Activated CD4-positive, alpha-beta T cell treated with anti-CD3 and anti-CD28 coated beads, Interleukin-2, amount 10 ng/mL, durations not matched to agents 7 days and 5 days (primary cell): ENCODE measurements at regions not wholly inside any gene's neighbourhood (a gene's known extent, or its start where the extent isn't known, plus 50 kb on each side); places are given as distances from the start of the nearest gene placed in this dataset.

ENCODE experiments used
- CTCF ChIA-PET: fragments of 350-600 bp; sonication (Branson Sonifier 250); formaldehyde crosslinking; loops from one replicate; lab custom pipeline; 2021; ENCODE audit warnings: antibody characterized with exemption; lab: Charles Lee
- POLR2A ChIA-PET: fragments of 350-600 bp; sonication (Branson Sonifier 250); formaldehyde crosslinking; loops from one replicate; lab custom pipeline; 2021; ENCODE audit warnings: antibody characterized with exemption; lab: Charles Lee
- DNase-seq: peaks from one replicate; pipeline ENCODE4 v3.0.0-alpha.2; 2020
- H3K27ac Mint-ChIP-seq: one replicate; pipeline ENCODE4 v1.8.0; 2021; ENCODE audit warnings: mild to moderate bottlenecking, moderate library complexity, mixed read lengths
- H3K27me3 Mint-ChIP-seq: one replicate; pipeline ENCODE4 v1.8.0; 2021; ENCODE audit warnings: mixed read lengths
- H3K36me3 Mint-ChIP-seq: one replicate; pipeline ENCODE4 v1.8.0; 2021; ENCODE audit warnings: low read depth, mixed read lengths
- H3K4me1 Mint-ChIP-seq: one replicate; pipeline ENCODE4 v1.8.0; 2021; ENCODE audit warnings: mixed read lengths
- H3K4me3 Mint-ChIP-seq: one replicate; pipeline ENCODE4 v1.8.0; 2021; ENCODE audit warnings: mild to moderate bottlenecking, moderate library complexity, mixed read lengths
- H3K9me3 Mint-ChIP-seq: one replicate; pipeline ENCODE4 v1.8.0; 2021; ENCODE audit warnings: mixed read lengths

DNA sequence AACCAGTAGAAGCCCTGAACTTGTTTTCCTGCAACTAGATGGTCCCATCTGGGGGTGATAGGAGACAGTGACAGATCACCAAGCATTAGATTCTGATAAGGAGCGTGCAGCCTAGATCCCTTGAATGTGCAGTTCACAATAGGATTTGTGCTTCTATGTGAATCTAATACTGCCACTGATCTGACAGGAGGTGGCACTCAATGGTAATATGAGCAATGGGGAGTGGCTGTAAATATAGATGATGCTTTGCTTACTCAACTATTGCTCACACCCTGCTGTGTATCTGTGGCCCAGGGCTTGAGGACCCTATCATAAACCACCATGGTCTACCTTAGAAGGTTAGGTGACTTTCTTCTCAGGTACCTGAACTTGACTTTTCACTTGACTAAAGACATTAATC, 417.1 kb upstream of the ARHGEF26 start:
- ChIA-PET CTCF (no interaction called here), POLR2A (no interaction called here)
- DNase-seq, result no peak
- no peak overlapping the region for H3K4me3 Mint-ChIP-seq
- no peaks in the 10 kb centered on the region for H3K9me3 Mint-ChIP-seq
- H3K27ac Mint-ChIP-seq, result no peak overlapping the region
- peaks cover 7% of the 10 kb centered on the region for H3K27me3 Mint-ChIP-seq
- no peaks in the 10 kb centered on the region for H3K4me1 Mint-ChIP-seq
- no peaks in the 10 kb centered on the region for H3K36me3 Mint-ChIP-seq

- Mint-ChIP-seq H3K4me3 (no peak overlapping the region), H3K27ac (no peak overlapping the region), H3K27me3 (peaks cover 15% of the 10 kb centered on the region), H3K9me3 (no peaks in the 10 kb centered on the region), H3K4me1 (no peaks in the 10 kb centered on the region), H3K36me3 (no peaks in the 10 kb centered on the region)
- no peak for DNase-seq
- ChIA-PET CTCF (no interaction called here), POLR2A (no interaction called here)
These were observed 414.5 kb upstream of the ARHGEF26 start for GRCh38 chr3:153706706-153707105.

DNA sequence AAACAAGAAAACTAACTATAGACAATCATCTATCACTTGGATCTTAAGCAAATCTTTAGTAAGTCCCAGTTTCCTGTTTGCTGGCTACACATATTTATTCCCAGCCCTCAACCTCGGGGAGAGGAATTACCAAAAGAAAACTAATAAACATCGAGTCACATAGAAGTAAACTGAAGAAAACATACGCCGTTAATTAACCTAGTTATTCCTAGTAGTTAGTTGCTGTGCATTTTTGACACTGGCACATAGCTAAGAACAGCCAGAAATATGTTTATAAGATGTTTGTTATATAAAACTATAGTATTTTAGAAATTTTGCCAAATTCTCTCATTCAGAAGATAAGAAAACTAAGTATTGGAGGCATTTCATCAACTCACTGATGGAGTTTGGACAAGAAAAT, 407.2 kb upstream of the ARHGEF26 start:
- H3K4me1 Mint-ChIP-seq, result no peaks in the 10 kb centered on the region
- H3K4me3 Mint-ChIP-seq, result no peak overlapping the region
- no peaks in the 10 kb centered on the region for H3K9me3 Mint-ChIP-seq
- H3K36me3 Mint-ChIP-seq, result no peaks in the 10 kb centered on the region
- H3K27me3 Mint-ChIP-seq, result peaks cover 14% of the 10 kb centered on the region
- ChIA-PET POLR2A (no interaction called here), CTCF (no interaction called here)
- no peak for DNase-seq
- no peak overlapping the region for H3K27ac Mint-ChIP-seq

DNA sequence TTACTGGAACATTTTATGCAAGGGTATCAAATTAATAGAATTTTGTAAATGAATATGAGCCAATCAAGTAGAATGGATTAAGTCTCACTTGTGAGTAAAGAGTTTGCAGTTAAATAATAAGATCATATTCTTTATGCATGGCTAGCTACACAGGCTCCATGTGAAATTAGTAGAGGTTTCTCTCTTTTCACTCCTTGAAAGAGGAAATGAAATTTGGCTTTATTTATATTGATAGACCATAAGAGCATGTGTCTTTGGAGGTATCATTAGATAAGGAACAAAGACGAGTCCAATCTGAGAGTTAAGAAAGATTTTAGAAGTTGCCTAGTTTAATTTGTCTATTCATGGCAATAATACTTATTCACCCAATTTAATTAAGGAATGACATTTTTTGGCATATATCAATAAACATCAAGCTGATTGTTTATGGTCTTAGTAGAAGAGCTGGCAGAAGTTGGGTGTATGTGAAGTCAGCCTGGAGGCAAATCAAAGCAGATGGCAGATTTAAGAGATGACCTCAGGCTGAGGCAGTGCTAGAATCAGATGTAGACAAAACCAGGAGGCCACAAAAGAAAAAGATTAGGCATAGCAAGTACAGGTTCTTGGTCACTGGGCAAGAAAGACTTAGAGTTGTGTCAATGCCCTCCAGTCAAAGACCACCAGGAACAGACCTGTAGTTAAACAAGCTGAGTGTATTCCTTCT, 406.5 kb upstream of the ARHGEF26 start:
- peaks cover 10% of the 10 kb centered on the region for H3K27me3 Mint-ChIP-seq

GRCh38 chr3:153722157-153722556, 399.0 kb upstream of the ARHGEF26 start:
- no peak overlapping the region for H3K4me3 Mint-ChIP-seq
- ChIA-PET CTCF (no interaction called here), POLR2A (no interaction called here)
- H3K9me3 Mint-ChIP-seq, result no peaks in the 10 kb centered on the region
- H3K4me1 Mint-ChIP-seq, result no peaks in the 10 kb centered on the region
- no peak for DNase-seq
- H3K36me3 Mint-ChIP-seq, result no peaks in the 10 kb centered on the region
- H3K27ac Mint-ChIP-seq, result no peak overlapping the region
- H3K27me3 Mint-ChIP-seq, result no peaks in the 10 kb centered on the region

More for the DNA sequence above, 406.5 kb upstream of the ARHGEF26 start:
- POLR2A ChIA-PET, result no interaction called here
- no peaks in the 10 kb centered on the region for H3K36me3 Mint-ChIP-seq
- no peaks in the 10 kb centered on the region for H3K9me3 Mint-ChIP-seq
- CTCF ChIA-PET, result no interaction called here
- no peaks in the 10 kb centered on the region for H3K4me1 Mint-ChIP-seq
- DNase-seq, result no peak
- H3K27ac Mint-ChIP-seq, result no peak overlapping the region
- H3K4me3 Mint-ChIP-seq, result no peak overlapping the region

DNA sequence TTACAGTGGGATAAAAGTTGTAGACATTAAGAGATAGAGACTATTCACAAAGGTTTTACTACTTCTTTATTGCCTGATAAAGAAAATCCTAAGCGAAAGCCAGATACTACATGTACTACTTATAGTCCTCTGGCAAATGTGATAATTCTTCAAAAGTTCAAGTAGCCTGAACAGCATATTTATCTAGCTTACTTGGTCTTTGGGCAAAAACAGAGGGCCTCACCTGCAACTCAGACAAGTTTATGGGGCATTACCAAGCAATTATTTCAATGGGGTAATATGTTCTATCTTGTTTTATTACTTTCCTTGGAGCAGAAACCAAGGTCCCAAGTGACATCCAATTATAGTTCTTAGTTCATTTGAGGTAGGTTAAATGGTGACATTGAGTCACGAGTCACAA, 390.1 kb upstream of the ARHGEF26 start:
- no peak overlapping the region for H3K27ac Mint-ChIP-seq
- CTCF ChIA-PET, result no interaction called here

GRCh38 chr3:153734777-153735551, 386.2 kb upstream of the ARHGEF26 start:
- CTCF ChIA-PET, result interaction anchor here (0.6 kb wide), 1 partner anchor 18 kb away, joined by 3 read pairs; no protein-coding TSS in a partner anchor
- Mint-ChIP-seq H3K4me3 (no peak overlapping the region), H3K4me1 (no peaks in the 10 kb centered on the region), H3K27ac (no peak overlapping the region), H3K27me3 (no peaks in the 10 kb centered on the region), H3K36me3 (no peaks in the 10 kb centered on the region), H3K9me3 (peaks cover 11% of the 10 kb centered on the region)
- no peak for DNase-seq
- POLR2A ChIA-PET, result no interaction called here

More for the DNA sequence above, 390.1 kb upstream of the ARHGEF26 start:
- no peaks in the 10 kb centered on the region for H3K4me1 Mint-ChIP-seq
- H3K27me3 Mint-ChIP-seq, result peaks cover 5% of the 10 kb centered on the region
- POLR2A ChIA-PET, result no interaction called here
- H3K4me3 Mint-ChIP-seq, result no peak overlapping the region
- no peak for DNase-seq
- no peaks in the 10 kb centered on the region for H3K36me3 Mint-ChIP-seq
- H3K9me3 Mint-ChIP-seq, result peaks cover 8% of the 10 kb centered on the region

DNA sequence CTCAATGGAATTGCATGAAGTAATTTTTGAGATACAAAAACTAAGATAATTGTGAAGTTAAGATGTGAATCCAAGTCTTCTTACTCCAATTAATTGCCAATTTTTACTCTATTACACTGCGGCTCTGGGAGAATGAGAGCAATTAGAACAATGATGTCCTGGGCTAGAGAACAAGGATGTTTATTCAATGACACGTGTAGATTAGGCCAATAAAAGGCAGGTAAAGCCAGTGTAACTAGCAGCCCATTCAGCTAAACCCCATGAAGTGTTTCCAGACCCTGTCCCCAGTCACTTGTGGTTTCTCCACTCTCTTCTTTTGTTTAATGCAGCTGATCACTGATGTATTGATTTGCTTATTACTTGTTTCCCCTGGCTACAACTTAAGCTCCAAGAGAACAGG, 381.1 kb upstream of the ARHGEF26 start:
- Mint-ChIP-seq H3K27me3 (no peaks in the 10 kb centered on the region), H3K4me3 (no peak overlapping the region), H3K9me3 (peaks cover 2% of the 10 kb centered on the region), H3K4me1 (no peaks in the 10 kb centered on the region), H3K36me3 (no peaks in the 10 kb centered on the region), H3K27ac (no peak overlapping the region)
- DNase-seq, result no peak
- ChIA-PET POLR2A (no interaction called here), CTCF (no interaction called here)

DNA sequence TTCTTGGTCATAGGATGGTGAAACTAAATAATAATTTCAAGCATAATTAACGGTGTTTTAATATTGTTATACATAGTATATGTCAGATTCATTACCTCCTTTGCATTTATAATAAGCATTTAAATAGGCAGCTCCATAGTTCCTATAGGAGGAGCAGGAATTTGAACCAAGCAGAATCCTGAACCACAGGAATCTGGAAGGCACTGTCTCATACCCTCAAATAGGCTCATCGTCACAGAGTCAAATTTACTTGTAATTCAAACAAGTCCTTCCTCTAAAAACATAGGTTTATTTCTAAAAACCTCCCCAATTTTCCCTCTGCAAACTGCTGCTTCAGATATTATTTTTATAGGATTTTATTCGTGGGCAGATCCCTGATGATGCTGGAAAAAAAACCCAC, 376.3 kb upstream of the ARHGEF26 start:
- H3K4me1 Mint-ChIP-seq, result no peaks in the 10 kb centered on the region
- H3K9me3 Mint-ChIP-seq, result no peaks in the 10 kb centered on the region
- H3K27ac Mint-ChIP-seq, result no peak overlapping the region
- no peak for DNase-seq
- no peak overlapping the region for H3K4me3 Mint-ChIP-seq
- CTCF ChIA-PET, result no interaction called here
- POLR2A ChIA-PET, result no interaction called here
- peaks cover 2% of the 10 kb centered on the region for H3K27me3 Mint-ChIP-seq
- no peaks in the 10 kb centered on the region for H3K36me3 Mint-ChIP-seq

GRCh38 chr3:153746211-153746610, 375.0 kb upstream of the ARHGEF26 start:
- POLR2A ChIA-PET, result no interaction called here
- Mint-ChIP-seq H3K36me3 (no peaks in the 10 kb centered on the region), H3K27me3 (peaks cover 2% of the 10 kb centered on the region), H3K9me3 (no peaks in the 10 kb centered on the region), H3K4me1 (no peaks in the 10 kb centered on the region), H3K27ac (no peak overlapping the region), H3K4me3 (no peak overlapping the region)
- no peak for DNase-seq
- CTCF ChIA-PET, result no interaction called here

GRCh38 chr3:153749070-153749610, 372.1 kb upstream of the ARHGEF26 start:
- H3K4me3 Mint-ChIP-seq, result no peak overlapping the region
- no peak for DNase-seq
- H3K27ac Mint-ChIP-seq, result no peak overlapping the region
- no peaks in the 10 kb centered on the region for H3K36me3 Mint-ChIP-seq
- H3K9me3 Mint-ChIP-seq, result no peaks in the 10 kb centered on the region
- peaks cover 2% of the 10 kb centered on the region for H3K27me3 Mint-ChIP-seq
- ChIA-PET POLR2A (no interaction called here), CTCF (no interaction called here)
- H3K4me1 Mint-ChIP-seq, result no peaks in the 10 kb centered on the region

GRCh38 chr3:153752405-153753027, 368.7 kb upstream of the ARHGEF26 start:
- POLR2A ChIA-PET, result no interaction called here
- Mint-ChIP-seq H3K27me3 (no peaks in the 10 kb centered on the region), H3K27ac (no peak overlapping the region), H3K9me3 (peaks cover 4% of the 10 kb centered on the region), H3K4me1 (no peaks in the 10 kb centered on the region), H3K4me3 (no peak overlapping the region), H3K36me3 (no peaks in the 10 kb centered on the region)
- CTCF ChIA-PET, result no interaction called here
- no peak for DNase-seq

DNA sequence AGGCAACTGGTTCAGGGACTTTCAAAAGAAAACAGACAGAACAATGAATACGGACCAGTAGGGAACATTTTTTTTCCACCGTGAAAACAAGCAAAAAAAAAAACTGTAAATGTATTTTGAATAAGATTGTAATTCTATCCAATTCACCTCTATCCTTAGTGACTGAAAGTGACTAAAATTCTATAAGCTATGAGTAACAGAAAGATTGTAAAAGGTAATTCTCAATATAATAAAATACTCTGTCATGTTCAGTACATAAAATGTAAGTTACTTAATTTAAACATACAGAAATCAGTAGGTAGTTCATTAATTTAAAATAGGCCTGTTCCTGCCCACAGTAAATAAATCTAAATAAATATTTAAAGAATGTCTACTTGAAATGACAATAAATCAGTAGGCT, 368.2 kb upstream of the ARHGEF26 start:
- no peak overlapping the region for H3K27ac Mint-ChIP-seq
- H3K27me3 Mint-ChIP-seq, result no peaks in the 10 kb centered on the region
- no peak overlapping the region for H3K4me3 Mint-ChIP-seq
- ChIA-PET POLR2A (no interaction called here), CTCF (interaction anchor here (1.2 kb wide), 1 partner anchor 17 kb away, joined by 3 read pairs; no protein-coding TSS in a partner anchor)
- DNase-seq, result no peak
- no peaks in the 10 kb centered on the region for H3K36me3 Mint-ChIP-seq
- peaks cover 4% of the 10 kb centered on the region for H3K9me3 Mint-ChIP-seq
- H3K4me1 Mint-ChIP-seq, result no peaks in the 10 kb centered on the region
